ENCODE measurements at regions not wholly inside any gene's neighbourhood (a gene's known extent, or its start where the extent isn't known, plus 50 kb on each side); places are given as distances from the start of the nearest gene placed in this dataset.

GRCh38 chr3:115536171-115536570 is 87.1 kb upstream of the GAP43 start:
- DNase-seq = no peak

GRCh38 chr3:115537669-115538068 is 85.6 kb upstream of the GAP43 start:
- no peak for DNase-seq

- DNase-seq = no peak
Measured at GRCh38 chr3:115547207-115547606, 76.1 kb upstream of the GAP43 start.

GRCh38 chr3:115548611-115549010 is 74.7 kb upstream of the GAP43 start:
- DNase-seq = no peak

GRCh38 chr3:115549071-115549470 is 74.2 kb upstream of the GAP43 start:
- DNase-seq = no peak

GRCh38 chr3:115550285-115550761 is 73.0 kb upstream of the GAP43 start:
- DNase-seq = no peak

GRCh38 chr3:115551016-115551415 is 72.3 kb upstream of the GAP43 start:
- DNase-seq = no peak

- DNase-seq = no peak
Measured at GRCh38 chr3:115552007-115552406, 71.3 kb upstream of the GAP43 start.

- DNase-seq = no peak
Measured at GRCh38 chr3:115553796-115554486, 69.4 kb upstream of the GAP43 start.

- DNase-seq = no peak
Measured at GRCh38 chr3:115554487-115554807, 68.9 kb upstream of the GAP43 start.

GRCh38 chr3:115562636-115563267 is 60.6 kb upstream of the GAP43 start:
- DNase-seq = no peak

- no peak for DNase-seq
Measured at GRCh38 chr3:115563984-115564383, 59.3 kb upstream of the GAP43 start.

GRCh38 chr3:115571413-115571812 is 51.9 kb upstream of the GAP43 start:
- peak in 1 of 14 donors; percentile 4 for DNase-seq
